Esophagus muscularis mucosa (tissue), 4 donors: ENCODE measurements at regions not wholly inside any gene's neighbourhood (a gene's known extent, or its start where the extent isn't known, plus 50 kb on each side); places are given as distances from the start of the nearest gene placed in this dataset.

Experiments
- CTCF ChIP-seq, 3 experiments: fragments of 200-600 bp in 2 of 3; fragments of 450-650 bp in 1 of 3; sonication (generic) in 2 of 3; IDR thresholded peaks; one replicate each; pipeline ENCODE4 v1.5.1; 2017 to 2019; ENCODE audit warnings: antibody characterized with exemption in 3 of 3, mild to moderate bottlenecking in 2 of 3, moderate library complexity in 1 of 3
- EP300 ChIP-seq: sonication (generic); formaldehyde crosslinking; IDR thresholded peaks from one replicate; pipeline ENCODE4 v1.6.1; 2017; ENCODE audit warnings: antibody characterized with exemption
- POLR2AphosphoS5 ChIP-seq, 2 donors: sonication (generic); formaldehyde crosslinking; IDR thresholded peaks; one replicate each; pipeline ENCODE4 v1.6.1; 2017; ENCODE audit warnings: antibody characterized with exemption in 2 of 2

DNA sequence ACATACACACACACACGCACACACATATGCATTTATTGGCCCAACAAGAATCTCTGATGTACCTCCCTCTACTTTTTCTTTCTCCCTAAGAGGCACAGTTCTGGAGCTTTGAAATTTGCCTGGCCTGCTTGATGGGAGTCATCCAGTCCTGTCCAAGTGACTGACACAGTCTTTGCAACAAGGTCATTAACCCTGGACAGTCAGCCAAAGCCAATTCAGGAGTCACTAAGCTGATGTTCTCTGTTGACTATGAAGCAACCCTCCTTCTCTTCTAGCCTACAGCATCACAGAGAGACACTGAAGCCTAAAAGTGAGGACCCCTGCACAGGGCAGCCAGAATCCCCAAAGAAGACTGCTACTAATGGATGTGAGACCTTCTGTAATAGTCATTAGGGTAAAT lies 123.1 kb downstream of the HHIPL2 start:
- TF ChIP-seq EP300: no peak
- TF ChIP-seq POLR2AphosphoS5 (IDR thresholded peaks at IDR 0.05): no peak
- no peak for TF ChIP-seq CTCF (IDR thresholded peaks at IDR 0.05)
